ENCODE measurements at regions not wholly inside any gene's neighbourhood (a gene's known extent, or its start where the extent isn't known, plus 50 kb on each side); places are given as distances from the start of the nearest gene placed in this dataset.

- TF ChIP-seq CTCF (IDR thresholded peaks at IDR 0.05; ENCODE audit: low read depth, low read length, missing input control) (no peak), RAD21 (IDR thresholded peaks at IDR 0.05) (no peak), REST (IDR thresholded peaks at IDR 0.05) (no peak), ZBTB33 (IDR thresholded peaks at IDR 0.05) (no peak), TAF1 (conservative IDR thresholded peaks at IDR 0.05) (no peak), MAX (IDR thresholded peaks at IDR 0.05) (no peak)
Observed at GRCh38 chr12:30304528-30304927, 391.1 kb downstream of the IPO8 start.
